ENCODE measurements at regions not wholly inside any gene's neighbourhood (a gene's known extent, or its start where the extent isn't known, plus 50 kb on each side); places are given as distances from the start of the nearest gene placed in this dataset.
A peak's percentile ranks its signal among the peaks of the same experiment; 100 is the strongest.

- H3K4me3 ChIP-seq (ENCODE audit: control insufficient read depth in 2 of 3, extremely low read depth in 1 of 3, insufficient read depth in 2 of 3, low read depth in 1 of 3, low read length in 3 of 3) = no peak overlapping the region
- H3K9me3 ChIP-seq (ENCODE audit: control insufficient read depth, low read depth, low read length) = no peaks in the 10 kb centered on the region
- H2AFZ ChIP-seq (ENCODE audit: control insufficient read depth, low read length) = peak overlapping the region; percentile 42
- peak overlapping the region; percentile 36 for H3K27ac ChIP-seq (ENCODE audit: control insufficient read depth, insufficient read depth, low read length)
- TF ChIP-seq EZH2 (IDR thresholded peaks at IDR 0.05; ENCODE audit: low read length) (no peak), CTCF (optimal IDR thresholded peaks at IDR 0.05 in 1 of 3, IDR thresholded peaks at IDR 0.05 in 1 of 3, conservative IDR thresholded peaks at IDR 0.05 in 1 of 3; ENCODE audit: extremely low read depth in 1 of 3, insufficient read depth in 2 of 3, low read length in 3 of 3) (no peak)
- no peaks in the 10 kb centered on the region for H4K20me1 ChIP-seq (ENCODE audit: control insufficient read depth, extremely low read depth, insufficient read depth, low read length)
- no peaks in the 10 kb centered on the region for H3K36me3 ChIP-seq (ENCODE audit: control insufficient read depth in 2 of 2, extremely low read depth in 1 of 2, insufficient read depth in 2 of 2, low read length in 2 of 2)
- no peaks in the 10 kb centered on the region for H3K27me3 ChIP-seq (ENCODE audit: control insufficient read depth, extremely low read depth, insufficient read depth, low read length)
- H3K79me2 ChIP-seq (ENCODE audit: control insufficient read depth, insufficient read depth, low read length) = no peaks in the 10 kb centered on the region
- dilution Hi-C loops (cut with MboI; ENCODE audit: extremely low pct_ligation_motif_present, low sequenced_read_pairs) = no loop called here
- H3K9me1 ChIP-seq (ENCODE audit: control insufficient read depth, extremely low read depth, insufficient read depth, low read length) = no peaks in the 10 kb centered on the region
- FAIRE-seq (no peak), DNase-seq (ENCODE audit: low read depth, low spot score) (no peak)
- peaks cover 22% of the 10 kb centered on the region for H3K4me1 ChIP-seq (ENCODE audit: control insufficient read depth, extremely low read depth, insufficient read depth, low read length)
- H3K4me2 ChIP-seq (ENCODE audit: control insufficient read depth, extremely low read depth, insufficient read depth, low read depth, low read length) = peak overlapping the region; percentile 37
- no peak overlapping the region for H3K9ac ChIP-seq (ENCODE audit: control insufficient read depth, extremely low read depth, insufficient read depth, low read length)
These were observed 55.9 kb upstream of the AHR start for GRCh38 chr7:17242504-17242903.

GRCh38 chr7:17244786-17245185, 53.7 kb upstream of the AHR start:
- dilution Hi-C loops (cut with MboI; ENCODE audit: extremely low pct_ligation_motif_present, low sequenced_read_pairs) = no loop called here
- Histone ChIP-seq H3K4me1 (ENCODE audit: control insufficient read depth, extremely low read depth, insufficient read depth, low read length) (peaks cover 16% of the 10 kb centered on the region), H3K36me3 (ENCODE audit: control insufficient read depth in 2 of 2, extremely low read depth in 1 of 2, insufficient read depth in 2 of 2, low read length in 2 of 2) (no peaks in the 10 kb centered on the region), H3K9ac (ENCODE audit: control insufficient read depth, extremely low read depth, insufficient read depth, low read length) (no peak overlapping the region), H3K27me3 (ENCODE audit: control insufficient read depth, extremely low read depth, insufficient read depth, low read length) (no peaks in the 10 kb centered on the region), H3K79me2 (ENCODE audit: control insufficient read depth, insufficient read depth, low read length) (no peaks in the 10 kb centered on the region), H3K4me2 (ENCODE audit: control insufficient read depth, extremely low read depth, insufficient read depth, low read depth, low read length) (no peak overlapping the region), H3K27ac (ENCODE audit: control insufficient read depth, insufficient read depth, low read length) (no peak overlapping the region), H3K9me1 (ENCODE audit: control insufficient read depth, extremely low read depth, insufficient read depth, low read length) (no peaks in the 10 kb centered on the region), H3K9me3 (ENCODE audit: control insufficient read depth, low read depth, low read length) (no peaks in the 10 kb centered on the region), H3K4me3 (ENCODE audit: control insufficient read depth in 2 of 3, extremely low read depth in 1 of 3, insufficient read depth in 2 of 3, low read depth in 1 of 3, low read length in 3 of 3) (no peak overlapping the region), H2AFZ (ENCODE audit: control insufficient read depth, low read length) (no peak overlapping the region), H4K20me1 (ENCODE audit: control insufficient read depth, extremely low read depth, insufficient read depth, low read length) (no peaks in the 10 kb centered on the region)
- DNase-seq (ENCODE audit: low read depth, low spot score) (no peak), FAIRE-seq (no peak)
- no peak for TF ChIP-seq EZH2 (IDR thresholded peaks at IDR 0.05; ENCODE audit: low read length)

GRCh38 chr7:17247357-17247756, 51.1 kb upstream of the AHR start:
- no peak for FAIRE-seq
- peaks cover 6% of the 10 kb centered on the region for H3K4me1 ChIP-seq (ENCODE audit: control insufficient read depth, extremely low read depth, insufficient read depth, low read length)

More at GRCh38 chr7:17247357-17247756, 51.1 kb upstream of the AHR start:
- Histone ChIP-seq H3K9me3 (ENCODE audit: control insufficient read depth, low read depth, low read length) (no peaks in the 10 kb centered on the region), H4K20me1 (ENCODE audit: control insufficient read depth, extremely low read depth, insufficient read depth, low read length) (no peaks in the 10 kb centered on the region), H3K79me2 (ENCODE audit: control insufficient read depth, insufficient read depth, low read length) (no peaks in the 10 kb centered on the region), H3K27ac (ENCODE audit: control insufficient read depth, insufficient read depth, low read length) (no peak overlapping the region), H3K36me3 (ENCODE audit: control insufficient read depth in 2 of 2, extremely low read depth in 1 of 2, insufficient read depth in 2 of 2, low read length in 2 of 2) (no peaks in the 10 kb centered on the region), H3K4me3 (ENCODE audit: control insufficient read depth in 2 of 3, extremely low read depth in 1 of 3, insufficient read depth in 2 of 3, low read depth in 1 of 3, low read length in 3 of 3) (no peak overlapping the region), H3K9me1 (ENCODE audit: control insufficient read depth, extremely low read depth, insufficient read depth, low read length) (no peaks in the 10 kb centered on the region), H3K9ac (ENCODE audit: control insufficient read depth, extremely low read depth, insufficient read depth, low read length) (no peak overlapping the region), H3K4me2 (ENCODE audit: control insufficient read depth, extremely low read depth, insufficient read depth, low read depth, low read length) (no peak overlapping the region), H3K27me3 (ENCODE audit: control insufficient read depth, extremely low read depth, insufficient read depth, low read length) (no peaks in the 10 kb centered on the region), H2AFZ (ENCODE audit: control insufficient read depth, low read length) (no peak overlapping the region)
- TF ChIP-seq EZH2 (IDR thresholded peaks at IDR 0.05; ENCODE audit: low read length) (no peak), CTCF (optimal IDR thresholded peaks at IDR 0.05 in 1 of 3, IDR thresholded peaks at IDR 0.05 in 1 of 3, conservative IDR thresholded peaks at IDR 0.05 in 1 of 3; ENCODE audit: extremely low read depth in 1 of 3, insufficient read depth in 2 of 3, low read length in 3 of 3) (no peak)
- DNase-seq (ENCODE audit: low read depth, low spot score) = no peak
- dilution Hi-C loops (cut with MboI; ENCODE audit: extremely low pct_ligation_motif_present, low sequenced_read_pairs) = no loop called here

All from keratinocyte (primary cell).